ENCODE measurements at regions not wholly inside any gene's neighbourhood (a gene's known extent, or its start where the extent isn't known, plus 50 kb on each side); places are given as distances from the start of the nearest gene placed in this dataset.

DNA sequence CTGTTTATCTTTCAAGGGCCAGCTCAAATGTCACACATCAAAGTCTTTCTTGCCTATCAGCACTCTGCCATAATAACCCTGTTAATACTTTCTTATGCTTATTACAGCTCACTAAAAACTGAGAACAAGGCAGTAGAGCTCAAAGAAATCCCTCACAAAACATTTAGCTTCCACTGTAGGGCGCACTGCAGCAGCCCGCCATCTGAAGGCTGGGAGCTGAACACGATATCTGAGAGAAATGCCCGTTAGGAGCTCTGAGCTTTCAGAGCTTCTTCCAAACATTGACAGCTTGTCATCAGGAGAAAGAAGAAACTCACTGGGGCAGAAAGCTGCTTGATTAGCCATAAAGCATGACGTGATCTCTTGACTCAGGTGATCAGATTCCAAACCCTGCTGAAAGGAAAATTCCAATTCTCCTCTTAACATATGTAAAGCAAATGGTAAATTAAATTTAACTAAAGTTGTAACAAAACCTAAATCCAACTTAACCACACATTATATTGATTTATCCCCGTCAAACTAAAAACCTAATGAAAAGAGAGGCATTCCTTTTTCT is 175.7 kb downstream of the C12orf50 start:
- no peak for TF ChIP-seq SUZ12 (IDR thresholded peaks at IDR 0.05; ENCODE audit: extremely low read depth, insufficient read depth, insufficient read length)
- no peak for TF ChIP-seq YY1 (IDR thresholded peaks at IDR 0.05; ENCODE audit: insufficient read depth, insufficient read length)
- TF ChIP-seq ZNF274 (IDR thresholded peaks at IDR 0.05; ENCODE audit: low read depth, low read length) = no peak
